22Rv1 (cell line): ENCODE measurements at regions not wholly inside any gene's neighbourhood (a gene's known extent, or its start where the extent isn't known, plus 50 kb on each side); places are given as distances from the start of the nearest gene placed in this dataset.

Experiments
- ZFX ChIP-seq: fragments of 450-650 bp; IDR thresholded peaks from 2 replicates; pipeline ENCODE4 v1.6.1; 2017; ENCODE audit warnings: antibody characterized with exemption, borderline replicate concordance
- TF ChIP-seq, protein P1 (sequence below): fragments of 450-650 bp; IDR thresholded peaks from 2 replicates; pipeline ENCODE4 v1.5.1; 2017; ENCODE audit warnings: mild to moderate bottlenecking

- TF ChIP-seq, protein P1, sequence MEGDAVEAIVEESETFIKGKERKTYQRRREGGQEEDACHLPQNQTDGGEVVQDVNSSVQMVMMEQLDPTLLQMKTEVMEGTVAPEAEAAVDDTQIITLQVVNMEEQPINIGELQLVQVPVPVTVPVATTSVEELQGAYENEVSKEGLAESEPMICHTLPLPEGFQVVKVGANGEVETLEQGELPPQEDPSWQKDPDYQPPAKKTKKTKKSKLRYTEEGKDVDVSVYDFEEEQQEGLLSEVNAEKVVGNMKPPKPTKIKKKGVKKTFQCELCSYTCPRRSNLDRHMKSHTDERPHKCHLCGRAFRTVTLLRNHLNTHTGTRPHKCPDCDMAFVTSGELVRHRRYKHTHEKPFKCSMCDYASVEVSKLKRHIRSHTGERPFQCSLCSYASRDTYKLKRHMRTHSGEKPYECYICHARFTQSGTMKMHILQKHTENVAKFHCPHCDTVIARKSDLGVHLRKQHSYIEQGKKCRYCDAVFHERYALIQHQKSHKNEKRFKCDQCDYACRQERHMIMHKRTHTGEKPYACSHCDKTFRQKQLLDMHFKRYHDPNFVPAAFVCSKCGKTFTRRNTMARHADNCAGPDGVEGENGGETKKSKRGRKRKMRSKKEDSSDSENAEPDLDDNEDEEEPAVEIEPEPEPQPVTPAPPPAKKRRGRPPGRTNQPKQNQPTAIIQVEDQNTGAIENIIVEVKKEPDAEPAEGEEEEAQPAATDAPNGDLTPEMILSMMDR, result no peak
- no peak for TF ChIP-seq ZFX
These were observed 297.2 kb upstream of the CRBN start for GRCh38 chr3:3476669-3477068.
